Neural progenitor cell (in vitro differentiated cells): ENCODE measurements at regions not wholly inside any gene's neighbourhood (a gene's known extent, or its start where the extent isn't known, plus 50 kb on each side); places are given as distances from the start of the nearest gene placed in this dataset.

Source experiments
- DNase-seq: peaks from one replicate; pipeline ENCODE4 v3.0.0-alpha.2; 2016; ENCODE audit warnings: low spot score
- H2AFZ ChIP-seq: fragments of 200-600 bp; sonication (generic); replicated peaks from 2 replicates; pipeline ENCODE4 v1.6.1; 2016; ENCODE audit warnings: antibody characterized with exemption
- H3F3A ChIP-seq: fragments of 200-600 bp; sonication (generic); 2 replicates; pipeline ENCODE4 v1.6.1; 2016; ENCODE audit warnings: antibody characterized with exemption, low read depth
- H3K27ac ChIP-seq: fragments of 200-600 bp; sonication (generic); 2 replicates; pipeline ENCODE4 v1.5.1; 2016; ENCODE audit warnings: mild to moderate bottlenecking
- H3K27me3 ChIP-seq: fragments of 200-600 bp; sonication (generic); 2 replicates; pipeline ENCODE4 v1.6.1; 2016; ENCODE audit warnings: mild to moderate bottlenecking, moderate library complexity
- H3K36me3 ChIP-seq: fragments of 200-600 bp; sonication (generic); 2 replicates; pipeline ENCODE4 v1.5.1; 2016
- H3K4me1 ChIP-seq: fragments of 200-600 bp; sonication (generic); 2 replicates; pipeline ENCODE4 v1.6.1; 2016; ENCODE audit warnings: mixed run types
- H3K4me2 ChIP-seq: fragments of 200-600 bp; sonication (generic); 2 replicates; pipeline ENCODE4 v1.6.1; 2016
- H3K4me3 ChIP-seq: fragments of 200-600 bp; sonication (generic); 2 replicates; pipeline ENCODE4 v1.5.1; 2016
- H3K79me2 ChIP-seq: fragments of 200-600 bp; sonication (generic); 2 replicates; pipeline ENCODE4 v1.6.1; 2016; ENCODE audit warnings: low read depth
- H3K9ac ChIP-seq: fragments of 200-600 bp; sonication (generic); 2 replicates; pipeline ENCODE4 v1.6.1; 2016
- H3K9me3 ChIP-seq: fragments of 200-600 bp; sonication (generic); 2 replicates; pipeline ENCODE4 v1.5.1; 2016; ENCODE audit warnings: low read depth
- H4K20me1 ChIP-seq: fragments of 200-600 bp; sonication (generic); 2 replicates; pipeline ENCODE4 v1.6.1; 2016; ENCODE audit warnings: low read depth
- H3K27ac Mint-ChIP-seq: 3 replicates; pipeline ENCODE4 v1.8.0; 2021; ENCODE audit warnings: mixed read lengths
- H3K27me3 Mint-ChIP-seq: 2 replicates; pipeline ENCODE4 v1.8.0; 2022; ENCODE audit warnings: low read depth, mild to moderate bottlenecking, inconsistent platforms, moderate library complexity, mixed read lengths; ENCODE audit not compliant: insufficient read depth
- H3K36me3 Mint-ChIP-seq: 3 replicates; pipeline ENCODE4 v1.8.0; 2021; ENCODE audit warnings: mixed read lengths
- H3K4me1 Mint-ChIP-seq: 3 replicates; pipeline ENCODE4 v1.8.0; 2021; ENCODE audit warnings: mixed read lengths
- H3K4me3 Mint-ChIP-seq: 3 replicates; pipeline ENCODE4 v1.8.0; 2021; ENCODE audit warnings: mild to moderate bottlenecking, moderate library complexity, mixed read lengths
- H3K9me3 Mint-ChIP-seq: 3 replicates; pipeline ENCODE4 v1.8.0; 2020; ENCODE audit warnings: mixed read lengths
- CTCF ChIP-seq: fragments of 200-600 bp; sonication (generic); IDR thresholded peaks from 2 replicates; pipeline ENCODE4 v1.5.1; 2017; ENCODE audit warnings: antibody characterized with exemption, mild to moderate bottlenecking
- EZH2 ChIP-seq: fragments of 200-600 bp; sonication (generic); IDR thresholded peaks from 2 replicates; pipeline ENCODE4 v1.6.1; 2017; ENCODE audit warnings: antibody characterized with exemption, mild to moderate bottlenecking, moderate library complexity
- EZH2phosphoT487 ChIP-seq: fragments of 200-600 bp; sonication (generic); IDR thresholded peaks from 2 replicates; pipeline ENCODE4 v1.6.1; 2017; ENCODE audit warnings: antibody characterized with exemption

DNA sequence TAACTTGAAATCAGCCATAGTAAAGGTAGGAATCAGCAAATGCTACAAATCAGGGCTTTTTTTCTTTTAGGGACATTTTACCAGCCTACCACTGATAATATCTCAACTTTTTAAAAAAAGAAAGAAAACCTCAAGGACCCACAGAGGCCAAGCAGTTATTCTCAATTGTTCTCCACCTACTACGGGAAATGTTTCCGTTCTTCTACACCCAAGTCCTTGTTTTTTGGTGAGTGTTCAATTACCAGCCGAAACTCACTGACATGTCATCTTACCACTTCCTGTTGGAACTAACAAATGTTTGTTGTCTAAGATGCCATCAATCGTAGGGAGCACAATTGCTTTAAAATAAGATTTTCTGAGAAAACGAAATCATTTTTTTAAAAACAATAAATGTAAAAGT is 50.2 kb upstream of the CDK1 start:
- Histone ChIP-seq H3K4me2 (no peak overlapping the region), H3K36me3 (no peaks in the 10 kb centered on the region), H3K9ac (no peak overlapping the region), H3K4me3 (no peak overlapping the region), H3K27me3 (peaks cover 25% of the 10 kb centered on the region), H3K9me3 (no peaks in the 10 kb centered on the region), H3K27ac (no peak overlapping the region), H4K20me1 (no peaks in the 10 kb centered on the region), H3K79me2 (no peaks in the 10 kb centered on the region), H3K4me1 (peaks cover 4% of the 10 kb centered on the region), H3F3A (no peaks in the 10 kb centered on the region), H2AFZ (no peak overlapping the region)
- TF ChIP-seq EZH2 (no peak), EZH2phosphoT487 (no peak), CTCF (no peak)
- peaks cover 6% of the 10 kb centered on the region for H3K4me1 Mint-ChIP-seq
- H3K27me3 Mint-ChIP-seq: peaks cover 16% of the 10 kb centered on the region
- no peak for DNase-seq
- H3K4me3 Mint-ChIP-seq: no peak overlapping the region
- no peak overlapping the region for H3K27ac Mint-ChIP-seq
- H3K36me3 Mint-ChIP-seq: peaks cover 3% of the 10 kb centered on the region
- peaks cover 3% of the 10 kb centered on the region for H3K9me3 Mint-ChIP-seq

DNA sequence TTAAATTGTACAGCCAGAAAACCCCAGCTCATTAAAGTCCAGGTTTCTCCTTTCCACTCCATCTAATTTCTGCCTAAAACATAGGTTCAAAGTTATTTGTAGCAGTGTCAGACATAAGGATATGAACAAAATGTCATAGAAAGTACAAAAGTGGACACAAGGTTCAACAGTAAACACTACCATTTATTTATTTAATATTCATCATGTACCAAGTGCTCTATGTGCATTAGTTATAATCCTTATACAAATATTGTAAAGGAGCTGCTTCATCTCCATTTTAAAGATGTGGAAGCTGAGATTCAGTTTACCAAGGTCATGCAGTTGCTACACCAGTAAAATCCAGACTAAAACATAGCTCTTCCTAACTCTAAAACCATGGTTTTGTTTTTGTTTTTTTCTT is 52.0 kb upstream of the CDK1 start:
- H3K36me3 ChIP-seq: no peaks in the 10 kb centered on the region
- H3K9me3 ChIP-seq: no peaks in the 10 kb centered on the region
- Mint-ChIP-seq H3K27me3 (peaks cover 3% of the 10 kb centered on the region), H3K27ac (no peak overlapping the region), H3K4me1 (no peaks in the 10 kb centered on the region), H3K9me3 (peaks cover 3% of the 10 kb centered on the region), H3K4me3 (no peak overlapping the region), H3K36me3 (peaks cover 3% of the 10 kb centered on the region)
- no peak overlapping the region for H3K4me3 ChIP-seq
- no peak overlapping the region for H3K9ac ChIP-seq
- no peak overlapping the region for H3K4me2 ChIP-seq
- no peaks in the 10 kb centered on the region for H3K79me2 ChIP-seq
- DNase-seq: no peak
- no peaks in the 10 kb centered on the region for H3F3A ChIP-seq
- no peak overlapping the region for H2AFZ ChIP-seq
- H3K27ac ChIP-seq: no peak overlapping the region
- peaks cover 8% of the 10 kb centered on the region for H3K27me3 ChIP-seq
- no peaks in the 10 kb centered on the region for H4K20me1 ChIP-seq
- no peaks in the 10 kb centered on the region for H3K4me1 ChIP-seq
- TF ChIP-seq CTCF (no peak), EZH2phosphoT487 (no peak), EZH2 (no peak)

DNA sequence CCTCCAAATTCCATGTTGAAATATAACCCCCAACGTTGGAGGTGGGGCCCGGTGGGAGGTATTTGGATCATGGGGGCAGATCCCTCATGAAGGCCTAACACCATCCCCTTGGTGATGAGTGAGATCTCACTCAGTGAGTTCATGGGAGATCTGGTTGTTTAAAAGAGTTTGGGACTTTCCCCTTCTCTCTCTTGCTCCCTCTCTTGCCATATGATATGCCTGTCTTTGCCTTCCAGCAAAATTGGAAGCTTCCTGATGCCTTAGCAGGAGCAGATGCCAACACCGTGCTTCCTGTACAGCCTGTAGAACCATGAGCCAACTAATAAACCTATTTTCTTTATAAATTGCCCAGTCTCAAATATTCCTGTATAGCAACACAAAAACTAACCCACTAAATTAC is 55.7 kb upstream of the CDK1 start:
- Histone ChIP-seq H3K36me3 (no peaks in the 10 kb centered on the region), H2AFZ (no peak overlapping the region), H3K9ac (no peak overlapping the region), H3K4me1 (no peaks in the 10 kb centered on the region), H3K27me3 (no peaks in the 10 kb centered on the region), H3K4me3 (no peak overlapping the region), H3K9me3 (no peaks in the 10 kb centered on the region), H3K27ac (no peak overlapping the region), H4K20me1 (no peaks in the 10 kb centered on the region), H3K79me2 (no peaks in the 10 kb centered on the region), H3F3A (no peaks in the 10 kb centered on the region), H3K4me2 (no peak overlapping the region)
- Mint-ChIP-seq H3K36me3 (peaks cover 3% of the 10 kb centered on the region), H3K27ac (no peak overlapping the region), H3K4me3 (no peak overlapping the region), H3K27me3 (peaks cover 3% of the 10 kb centered on the region), H3K9me3 (peaks cover 3% of the 10 kb centered on the region), H3K4me1 (no peaks in the 10 kb centered on the region)
- no peak for TF ChIP-seq EZH2phosphoT487
- TF ChIP-seq CTCF: no peak
- TF ChIP-seq EZH2: no peak
- no peak for DNase-seq

DNA sequence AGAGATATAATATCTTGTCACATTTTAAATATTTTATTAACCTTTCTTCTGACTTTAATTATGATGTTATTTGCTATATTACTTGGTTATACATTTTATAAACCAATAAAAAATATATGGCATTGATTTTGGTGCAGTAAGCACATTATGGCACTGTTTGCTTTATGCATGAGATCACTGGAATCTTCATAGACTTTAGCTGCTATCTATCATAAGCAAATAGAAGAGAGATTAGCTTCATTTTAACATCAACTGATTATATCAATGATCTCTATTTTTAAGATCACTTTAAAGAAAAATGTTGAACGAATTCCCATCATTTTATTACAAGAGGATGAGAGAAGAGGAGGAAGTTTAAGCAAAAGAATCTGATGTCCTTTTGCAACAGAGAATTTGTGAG is 58.6 kb upstream of the CDK1 start:
- peaks cover 3% of the 10 kb centered on the region for H3K9me3 Mint-ChIP-seq
- H3K27me3 Mint-ChIP-seq: peaks cover 2% of the 10 kb centered on the region
- no peak for DNase-seq
- TF ChIP-seq CTCF (no peak), EZH2phosphoT487 (no peak), EZH2 (no peak)
- H3K79me2 ChIP-seq: no peaks in the 10 kb centered on the region
- no peak overlapping the region for H3K4me3 Mint-ChIP-seq
- no peak overlapping the region for H3K4me2 ChIP-seq
- H3K27ac ChIP-seq: no peak overlapping the region
- no peak overlapping the region for H3K27ac Mint-ChIP-seq
- no peaks in the 10 kb centered on the region for H3K36me3 ChIP-seq
- no peaks in the 10 kb centered on the region for H3F3A ChIP-seq
- H2AFZ ChIP-seq: no peak overlapping the region
- H3K4me3 ChIP-seq: no peak overlapping the region
- H4K20me1 ChIP-seq: no peaks in the 10 kb centered on the region
- H3K36me3 Mint-ChIP-seq: peaks cover 3% of the 10 kb centered on the region
- H3K9me3 ChIP-seq: no peaks in the 10 kb centered on the region
- no peaks in the 10 kb centered on the region for H3K4me1 Mint-ChIP-seq
- H3K9ac ChIP-seq: no peak overlapping the region
- H3K4me1 ChIP-seq: no peaks in the 10 kb centered on the region
- H3K27me3 ChIP-seq: no peaks in the 10 kb centered on the region
